MCF 10A (cell line): ENCODE measurements at regions not wholly inside any gene's neighbourhood (a gene's known extent, or its start where the extent isn't known, plus 50 kb on each side); places are given as distances from the start of the nearest gene placed in this dataset.

Experiments used
- BruUV-seq: library from RNA; stranded (reverse); fragments of 400-500 nt; replicated peaks from 2 replicates; lab custom pipeline; 2021; lab: Mats Ljungman, UMichigan
- CTCF ChIA-PET: fragments of 300-600 bp; sonication (Branson Sonifier 250); formaldehyde crosslinking; extraction: SDS; loops from one replicate; lab custom pipeline; 2021; ENCODE audit warnings: antibody characterized with exemption, inconsistent platforms; lab: Yijun Ruan, JAX
- POLR2A ChIA-PET: fragments of 300-600, 350-650 bp; sonication (Branson Sonifier 250); formaldehyde crosslinking; extraction: SDS; loops from one replicate; lab custom pipeline; 2020; ENCODE audit warnings: antibody characterized with exemption, inconsistent platforms; lab: Yijun Ruan, JAX
- DNase-seq: peaks from one replicate; pipeline ENCODE4 v3.0.0-alpha.2; 2018; ENCODE audit not compliant: unreplicated experiment
- H3K27ac Mint-ChIP-seq: one replicate; pipeline ENCODE4 v1.8.0; 2022; ENCODE audit warnings: mild to moderate bottlenecking, low read depth, mixed read lengths; ENCODE audit not compliant: unreplicated experiment
- H3K27me3 Mint-ChIP-seq: one replicate; pipeline ENCODE4 v1.8.0; 2022; ENCODE audit warnings: mixed read lengths; ENCODE audit not compliant: insufficient read depth, unreplicated experiment
- H3K36me3 Mint-ChIP-seq: one replicate; pipeline ENCODE4 v1.8.0; 2022; ENCODE audit warnings: mild to moderate bottlenecking, moderate library complexity, mixed read lengths; ENCODE audit not compliant: insufficient read depth, unreplicated experiment
- H3K4me1 Mint-ChIP-seq: one replicate; pipeline ENCODE4 v1.8.0; 2022; ENCODE audit warnings: mixed read lengths; ENCODE audit not compliant: insufficient read depth, unreplicated experiment
- H3K4me3 Mint-ChIP-seq: one replicate; pipeline ENCODE4 v1.8.0; 2022; ENCODE audit warnings: mild to moderate bottlenecking, moderate library complexity, mixed read lengths; ENCODE audit not compliant: unreplicated experiment
- H3K9me3 Mint-ChIP-seq: one replicate; pipeline ENCODE4 v1.8.0; 2022; ENCODE audit warnings: mixed read lengths; ENCODE audit not compliant: unreplicated experiment
- CTCF ChIP-seq: fragments of 200-600 bp; IDR thresholded peaks from one replicate; pipeline ENCODE4 v1.8.0; 2022; ENCODE audit warnings: antibody characterized with exemption, mild to moderate bottlenecking; ENCODE audit not compliant: unreplicated experiment
- intact Hi-C: fragments of 100-400 bp; cut with micrococcal nuclease; formaldehyde crosslinking; loops from 2 replicates; pipeline ENCODE4 v1.14.1; 2022

- intact Hi-C loops: no loop called here
- ChIA-PET POLR2A (no interaction called here), CTCF (no interaction called here)
- no peaks in the 10 kb centered on the region for H3K9me3 Mint-ChIP-seq
- no peaks in the 10 kb centered on the region for H3K27me3 Mint-ChIP-seq
- no peak overlapping the region for H3K27ac Mint-ChIP-seq
- no TSS peak for BruUV-seq
- DNase-seq: no peak
- H3K36me3 Mint-ChIP-seq: no peaks in the 10 kb centered on the region
- no peak for TF ChIP-seq CTCF
- H3K4me1 Mint-ChIP-seq: peaks cover 9% of the 10 kb centered on the region
- no peak overlapping the region for H3K4me3 Mint-ChIP-seq
Measured at GRCh38 chr1:79979346-79979745, 972.8 kb upstream of the ADGRL4 start.

- intact Hi-C loops: no loop called here
- Mint-ChIP-seq H3K9me3 (no peaks in the 10 kb centered on the region), H3K27me3 (no peaks in the 10 kb centered on the region), H3K36me3 (no peaks in the 10 kb centered on the region), H3K27ac (no peak overlapping the region), H3K4me1 (no peaks in the 10 kb centered on the region), H3K4me3 (no peak overlapping the region)
- POLR2A ChIA-PET: no interaction called here
- CTCF ChIA-PET: interaction anchor here (1.1 kb wide), 1 partner anchor 17 kb away, joined by 3 read pairs; no protein-coding TSS in a partner anchor
- TF ChIP-seq CTCF: no peak
- no TSS peak for BruUV-seq
- DNase-seq: no peak
Measured at GRCh38 chr1:79976287-79976686, 969.8 kb upstream of the ADGRL4 start.

- H3K4me1 Mint-ChIP-seq: no peaks in the 10 kb centered on the region
- no peaks in the 10 kb centered on the region for H3K27me3 Mint-ChIP-seq
- no peak for DNase-seq
- POLR2A ChIA-PET: interaction anchor here (0.7 kb wide), 1 partner anchor 13 kb away, joined by 3 read pairs; no protein-coding TSS in a partner anchor
- intact Hi-C loops: no loop called here
- H3K9me3 Mint-ChIP-seq: no peaks in the 10 kb centered on the region
- H3K27ac Mint-ChIP-seq: no peak overlapping the region
- CTCF ChIA-PET: interaction anchor here (0.6 to 0.7 kb wide), 2 partner anchors 11 to 319 kb away, joined by 3 to 4 read pairs; no protein-coding TSS in a partner anchor
- no peak for TF ChIP-seq CTCF
- no peaks in the 10 kb centered on the region for H3K36me3 Mint-ChIP-seq
- no peak overlapping the region for H3K4me3 Mint-ChIP-seq
- no TSS peak for BruUV-seq
Measured at GRCh38 chr1:79974659-79975058, 968.1 kb upstream of the ADGRL4 start.

GRCh38 chr1:79969886-79970285, 963.4 kb upstream of the ADGRL4 start:
- no peak for DNase-seq
- Mint-ChIP-seq H3K9me3 (peaks cover 2% of the 10 kb centered on the region), H3K27me3 (no peaks in the 10 kb centered on the region), H3K4me3 (no peak overlapping the region), H3K36me3 (no peaks in the 10 kb centered on the region), H3K27ac (no peak overlapping the region), H3K4me1 (no peaks in the 10 kb centered on the region)
- TF ChIP-seq CTCF: no peak
- ChIA-PET CTCF (no interaction called here), POLR2A (interaction anchor here (0.9 kb wide), 1 partner anchor 8 kb away, joined by 3 read pairs; no protein-coding TSS in a partner anchor)
- BruUV-seq: no TSS peak
- intact Hi-C loops: no loop called here
